HG03378 (cell line): ENCODE measurements at regions not wholly inside any gene's neighbourhood (a gene's known extent, or its start where the extent isn't known, plus 50 kb on each side); places are given as distances from the start of the nearest gene placed in this dataset.
A peak's percentile ranks its signal among the peaks of the same experiment; 100 is the strongest.

ENCODE experiments used
- ATAC-seq: cut with Tn5 transposase; IDR thresholded peaks from one replicate; pipeline ENCODE4 v1.9.1; 2021; ENCODE audit warnings: mild to moderate bottlenecking, moderate library complexity; ENCODE audit not compliant: unreplicated experiment

DNA sequence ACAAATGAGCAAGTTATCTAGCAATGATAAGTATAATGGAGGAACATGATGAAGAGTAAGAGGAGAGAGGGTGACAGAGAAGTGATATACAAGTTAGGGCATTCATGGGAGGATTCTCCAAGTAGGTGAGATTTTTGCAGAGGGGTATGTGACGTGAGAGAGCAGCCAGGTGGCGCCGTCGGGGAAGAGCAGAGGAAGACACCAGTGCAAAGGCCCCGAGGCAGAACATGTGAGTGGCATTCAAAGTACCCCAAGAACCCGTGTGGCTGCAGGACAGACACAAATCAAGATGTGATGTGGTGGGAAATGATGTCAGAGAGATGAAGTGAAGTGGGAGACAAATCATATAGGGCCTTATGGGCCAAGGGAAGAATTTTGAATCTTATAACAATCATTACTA is 81.8 kb upstream of the GRM7 start:
- no peak for ATAC-seq

DNA sequence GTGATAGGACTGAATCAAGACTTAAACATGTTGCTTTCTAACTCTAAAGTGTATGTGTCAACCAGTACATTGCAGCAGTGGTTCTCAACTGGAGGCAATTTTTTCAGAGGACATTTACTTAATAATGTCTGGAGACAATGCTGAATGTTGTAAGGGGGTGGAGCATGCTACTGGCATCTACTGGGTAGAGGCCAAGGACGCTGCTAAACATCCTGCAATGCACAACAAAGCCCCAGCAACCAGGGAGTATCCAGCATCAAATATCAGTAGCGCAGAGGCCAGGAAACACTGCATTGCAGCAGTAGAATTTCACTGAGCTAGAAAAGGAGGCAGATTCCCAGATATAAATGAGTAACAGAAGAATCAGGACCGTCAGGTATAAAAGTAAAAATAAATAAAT is 79.8 kb upstream of the GRM7 start:
- no peak for ATAC-seq

DNA sequence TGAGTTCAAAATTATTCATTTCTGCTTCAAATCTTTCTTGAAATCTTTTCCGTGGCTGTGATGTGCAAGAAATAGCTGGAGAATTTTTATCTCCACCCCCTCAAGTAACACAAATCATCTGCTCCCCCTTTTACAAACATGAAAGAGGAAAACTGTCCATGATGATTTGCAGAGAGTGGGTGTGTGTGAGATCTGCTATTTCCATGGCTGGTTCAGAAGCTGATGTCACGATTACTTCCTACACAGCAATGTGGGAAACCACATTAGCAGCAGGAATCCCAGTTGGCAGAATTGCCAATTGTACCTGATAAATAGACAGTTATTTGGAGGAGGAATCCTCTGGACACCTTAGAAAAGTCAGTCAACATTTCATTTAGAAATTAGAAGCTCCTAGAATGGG is 75.2 kb upstream of the GRM7 start:
- no peak for ATAC-seq

DNA sequence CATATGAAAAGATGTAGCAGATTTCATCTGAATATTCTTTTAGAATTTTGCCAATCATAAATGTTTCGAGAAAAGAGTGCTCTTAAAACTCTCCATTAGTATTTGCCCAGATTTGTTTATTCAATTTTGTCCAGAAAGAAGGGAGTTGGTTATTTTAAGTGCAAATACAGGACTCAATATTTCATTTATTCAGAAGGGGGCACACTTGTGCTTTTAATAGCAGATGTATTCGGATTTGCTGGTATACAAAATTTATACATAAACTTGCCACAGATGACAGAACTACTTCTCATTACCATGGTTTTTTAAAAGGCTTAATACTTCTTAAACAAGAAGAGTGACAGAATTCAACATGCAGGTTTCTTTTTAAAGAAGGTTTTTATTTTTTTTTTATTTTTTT is 69.8 kb upstream of the GRM7 start:
- ATAC-seq = no peak

DNA sequence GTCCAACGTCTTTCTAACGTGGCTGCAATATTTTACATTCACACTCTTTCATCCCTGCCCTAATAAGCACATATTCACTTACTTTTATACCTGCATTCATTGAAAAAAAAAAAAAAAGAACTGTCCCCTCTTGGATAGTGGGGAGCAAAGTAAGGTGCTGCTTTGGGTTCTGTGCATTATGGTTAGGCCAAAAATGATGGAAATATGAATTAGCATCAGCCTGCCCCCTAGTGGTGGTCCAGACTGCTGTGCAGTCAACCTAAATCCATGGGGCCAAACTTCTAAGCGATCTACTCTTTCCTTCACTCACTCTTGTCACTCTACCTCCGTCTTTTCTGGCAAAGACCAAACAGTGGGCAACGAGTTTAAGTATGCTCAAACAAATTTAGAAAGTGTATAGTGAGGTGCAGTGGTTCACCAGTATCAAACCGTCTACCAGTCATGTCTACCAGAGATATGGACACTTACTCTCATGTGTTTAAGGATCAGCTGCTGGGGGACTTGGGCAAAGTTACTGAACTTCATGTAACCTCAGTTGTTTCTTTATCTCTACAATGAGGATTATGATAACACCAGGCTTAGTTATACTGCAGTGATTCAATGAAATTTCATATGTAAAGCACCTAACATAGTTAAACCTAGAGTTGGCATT is 61.5 kb upstream of the GRM7 start:
- peak; percentile 89 for ATAC-seq

DNA sequence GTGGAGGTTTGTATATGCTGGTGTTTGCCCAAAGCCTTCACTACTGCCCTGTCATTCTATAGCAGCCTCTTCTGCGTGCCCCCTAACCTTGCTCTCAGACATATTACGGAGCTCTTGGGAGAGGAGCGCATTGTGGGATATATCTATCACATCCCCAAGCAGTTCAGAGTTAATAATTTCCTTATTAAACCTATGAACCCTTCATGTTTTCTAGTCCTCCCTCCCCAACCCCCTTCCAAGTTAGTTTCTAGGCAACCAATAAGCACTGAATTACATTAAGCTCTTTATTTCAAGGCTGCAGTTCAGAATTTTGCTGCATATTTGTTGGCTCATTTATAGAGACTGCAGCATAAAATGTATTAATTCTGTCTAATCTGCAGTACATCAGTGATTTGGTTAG is 57.3 kb upstream of the GRM7 start:
- no peak for ATAC-seq

DNA sequence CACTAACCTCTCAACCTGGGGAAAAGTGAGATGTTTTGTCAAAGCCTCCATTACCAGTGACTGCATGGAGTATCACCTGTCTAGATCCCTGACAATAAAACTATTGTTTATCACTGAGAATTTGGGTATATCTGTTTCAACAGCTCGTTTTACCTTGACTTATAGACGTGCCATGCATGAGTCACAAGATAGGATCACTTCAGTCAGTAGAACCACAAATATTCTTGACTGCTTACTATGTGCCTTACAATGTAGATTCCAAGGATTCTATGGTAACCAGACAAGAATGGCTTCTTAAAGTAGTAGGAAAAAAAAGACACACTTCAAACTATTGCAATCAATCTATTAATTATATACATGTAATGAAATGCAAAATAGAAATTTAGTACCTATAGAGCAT is 55.7 kb upstream of the GRM7 start:
- ATAC-seq = no peak

DNA sequence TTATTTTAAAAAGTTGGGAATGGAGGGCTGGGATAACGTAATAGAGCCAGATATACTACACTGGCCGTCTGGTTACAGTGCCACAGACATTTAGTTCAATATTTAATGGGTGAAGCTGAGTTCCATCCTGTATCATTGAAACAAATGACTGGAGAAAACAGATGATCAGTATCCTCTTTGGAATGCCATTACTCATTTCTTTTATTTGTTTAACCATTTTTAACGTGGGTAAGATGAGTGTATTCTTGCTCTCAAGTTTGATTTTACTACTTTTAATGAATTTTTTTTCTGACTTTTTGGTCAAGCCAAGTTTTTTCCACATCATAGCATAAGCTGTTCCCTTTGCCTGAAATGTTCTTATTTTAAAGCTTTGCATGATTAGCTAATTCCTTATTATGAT is 53.9 kb upstream of the GRM7 start:
- no peak for ATAC-seq

DNA sequence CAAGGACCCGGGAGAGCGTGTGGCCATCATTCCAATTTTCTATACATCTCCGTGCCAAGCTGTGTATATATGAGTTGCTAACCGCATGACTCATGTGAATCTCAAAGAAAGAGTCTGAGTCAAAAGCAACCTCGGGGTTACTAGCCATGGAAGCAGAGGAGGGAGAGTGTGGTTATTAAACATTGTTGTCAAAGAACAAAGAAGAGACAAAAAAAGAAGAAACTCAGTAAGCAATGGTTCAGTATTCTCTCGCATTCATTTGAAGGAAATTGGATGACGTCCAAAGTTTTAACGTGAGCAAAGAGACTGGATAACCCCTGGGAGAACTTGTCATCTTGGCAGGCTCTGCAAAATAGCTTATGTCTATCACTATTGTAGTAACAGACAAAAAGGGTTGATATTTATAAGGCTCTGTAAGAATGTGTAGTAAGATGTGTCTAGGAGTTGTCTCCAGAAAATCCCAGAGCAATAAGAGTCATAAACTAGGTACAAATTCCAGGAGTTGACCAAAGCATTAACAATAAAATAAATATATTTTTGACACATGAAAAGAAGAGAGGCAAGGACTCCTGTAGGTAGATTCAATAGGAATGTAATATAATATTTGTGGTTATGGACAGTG is 52.8 kb upstream of the GRM7 start:
- ATAC-seq = no peak

DNA sequence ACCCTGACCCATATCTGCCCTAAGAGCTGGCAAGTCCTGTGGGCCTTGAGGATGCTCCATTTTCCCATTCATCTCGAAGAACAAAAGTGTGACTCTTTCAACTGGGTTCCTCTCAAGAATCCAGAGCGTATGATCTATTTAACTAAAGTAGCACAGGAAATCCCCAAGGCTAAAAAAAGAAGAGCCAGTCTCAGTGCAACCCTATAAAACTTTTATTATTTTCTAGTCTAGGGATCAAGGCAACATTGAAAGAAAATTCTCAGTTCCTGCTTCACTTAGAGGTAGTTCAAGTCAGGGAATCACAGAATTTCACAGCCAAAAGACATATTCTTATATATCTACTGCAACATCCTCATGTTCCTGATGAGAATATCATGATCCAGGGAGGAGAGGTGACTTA is 51.6 kb upstream of the GRM7 start:
- ATAC-seq = no peak
